Neural cell (in vitro differentiated cells): ENCODE measurements at regions not wholly inside any gene's neighbourhood (a gene's known extent, or its start where the extent isn't known, plus 50 kb on each side); places are given as distances from the start of the nearest gene placed in this dataset.
"Not testable (repeated sequence)": the region's sequence is repeated elsewhere in the genome, so short reads cannot be mapped to it uniquely, and the experiment has no call there.

Experiments
- CTCF ChIP-seq: fragments of 450-650 bp; IDR thresholded peaks from 2 replicates; pipeline ENCODE4 v1.5.1; 2014; ENCODE audit warnings: antibody characterized with exemption, mild to moderate bottlenecking, moderate library complexity; ENCODE audit not compliant: poor library complexity, severe bottlenecking
- MXI1 ChIP-seq: fragments of 450-650 bp; conservative IDR thresholded peaks from 2 replicates; pipeline ENCODE4 v1.6.1; 2014; ENCODE audit warnings: antibody characterized with exemption, mild to moderate bottlenecking; ENCODE audit not compliant: poor library complexity, severe bottlenecking
- REST ChIP-seq: IDR thresholded peaks from 2 replicates; pipeline ENCODE4 v1.6.1; 2012; ENCODE audit warnings: borderline replicate concordance

- not testable (repeated sequence) for TF ChIP-seq REST, CTCF, MXI1
These were observed 292.3 kb downstream of the BCL2L11 start for GRCh38 chr2:111412841-111413650.
